ENCODE measurements at regions not wholly inside any gene's neighbourhood (a gene's known extent, or its start where the extent isn't known, plus 50 kb on each side); places are given as distances from the start of the nearest gene placed in this dataset.

- H3K36me3 ChIP-seq (ENCODE audit: control insufficient read depth, insufficient read depth, low read length) = no peaks in the 10 kb centered on the region
- no peaks in the 10 kb centered on the region for H3K4me1 ChIP-seq (ENCODE audit: control insufficient read depth, insufficient read depth, low read length)
- Mint-ChIP-seq H3K27ac (no peak overlapping the region), H3K9me3 (no peaks in the 10 kb centered on the region), H3K36me3 (no peaks in the 10 kb centered on the region), H3K27me3 (ENCODE audit: low read depth in 2 of 2) (peaks cover 19 to 27% of the 10 kb centered on the region in 2 donors), H3K4me1 (no peaks in the 10 kb centered on the region), H3K4me3 (no peak overlapping the region)
- H3K27me3 ChIP-seq (ENCODE audit: control insufficient read depth, insufficient read depth, low read length) = peaks cover 2% of the 10 kb centered on the region
- 94% methylated on average over 2 of the region's 2 CpGs for WGBS (ENCODE audit: insufficient coverage)
- TF ChIP-seq CTCF (IDR thresholded peaks at IDR 0.05) = no peak
- no peak overlapping the region for H3K4me3 ChIP-seq (ENCODE audit: low read length)
- DNase-seq (peak in 1 of 2 donors; percentile 17), ATAC-seq (no peak)
- intact Hi-C loops (cut with micrococcal nuclease) = no loop called here
- H3K27ac ChIP-seq (ENCODE audit: low read length) = no peak overlapping the region
- no peaks in the 10 kb centered on the region for H3K9me3 ChIP-seq (ENCODE audit: control insufficient read depth, insufficient read depth, low read length)
Measured at GRCh38 chr9:88722753-88723152, 187.8 kb downstream of the NXNL2 start.

GRCh38 chr9:88723751-88724150 lies 188.8 kb downstream of the NXNL2 start:
- Histone ChIP-seq H3K36me3 (ENCODE audit: control insufficient read depth, insufficient read depth, low read length) (no peaks in the 10 kb centered on the region), H3K4me1 (ENCODE audit: control insufficient read depth, insufficient read depth, low read length) (no peaks in the 10 kb centered on the region), H3K4me3 (ENCODE audit: low read length) (no peak overlapping the region), H3K27ac (ENCODE audit: low read length) (no peak overlapping the region), H3K27me3 (ENCODE audit: control insufficient read depth, insufficient read depth, low read length) (peaks cover 2% of the 10 kb centered on the region), H3K9me3 (ENCODE audit: control insufficient read depth, insufficient read depth, low read length) (no peaks in the 10 kb centered on the region)
- no peak for DNase-seq
- Mint-ChIP-seq H3K4me3 (no peak overlapping the region), H3K4me1 (no peaks in the 10 kb centered on the region), H3K27me3 (ENCODE audit: low read depth in 2 of 2) (peaks cover 12 to 21% of the 10 kb centered on the region in 2 donors), H3K27ac (no peak overlapping the region), H3K36me3 (no peaks in the 10 kb centered on the region), H3K9me3 (no peaks in the 10 kb centered on the region)
- no peak for TF ChIP-seq CTCF (IDR thresholded peaks at IDR 0.05)
- no peak for ATAC-seq
- intact Hi-C loops (cut with micrococcal nuclease) = no loop called here

GRCh38 chr9:88724331-88724730 lies 189.4 kb downstream of the NXNL2 start:
- intact Hi-C loops (cut with micrococcal nuclease) = no loop called here
- Histone ChIP-seq H3K9me3 (ENCODE audit: control insufficient read depth, insufficient read depth, low read length) (no peaks in the 10 kb centered on the region), H3K4me1 (ENCODE audit: control insufficient read depth, insufficient read depth, low read length) (no peaks in the 10 kb centered on the region), H3K4me3 (ENCODE audit: low read length) (no peak overlapping the region), H3K36me3 (ENCODE audit: control insufficient read depth, insufficient read depth, low read length) (no peaks in the 10 kb centered on the region), H3K27me3 (ENCODE audit: control insufficient read depth, insufficient read depth, low read length) (peaks cover 2% of the 10 kb centered on the region), H3K27ac (ENCODE audit: low read length) (no peak overlapping the region)
- H3K36me3 Mint-ChIP-seq = no peaks in the 10 kb centered on the region
- ATAC-seq = no peak
- no peaks in the 10 kb centered on the region for H3K9me3 Mint-ChIP-seq
- H3K27me3 Mint-ChIP-seq (ENCODE audit: low read depth in 2 of 2) = peaks cover 13 to 20% of the 10 kb centered on the region in 2 donors
- WGBS (ENCODE audit: insufficient coverage) = 65% methylated on average over 5 of the region's 5 CpGs
- no peak for TF ChIP-seq CTCF (IDR thresholded peaks at IDR 0.05)
- no peaks in the 10 kb centered on the region for H3K4me1 Mint-ChIP-seq
- DNase-seq = no peak
- H3K27ac Mint-ChIP-seq = no peak overlapping the region
- no peak overlapping the region for H3K4me3 Mint-ChIP-seq

DNA sequence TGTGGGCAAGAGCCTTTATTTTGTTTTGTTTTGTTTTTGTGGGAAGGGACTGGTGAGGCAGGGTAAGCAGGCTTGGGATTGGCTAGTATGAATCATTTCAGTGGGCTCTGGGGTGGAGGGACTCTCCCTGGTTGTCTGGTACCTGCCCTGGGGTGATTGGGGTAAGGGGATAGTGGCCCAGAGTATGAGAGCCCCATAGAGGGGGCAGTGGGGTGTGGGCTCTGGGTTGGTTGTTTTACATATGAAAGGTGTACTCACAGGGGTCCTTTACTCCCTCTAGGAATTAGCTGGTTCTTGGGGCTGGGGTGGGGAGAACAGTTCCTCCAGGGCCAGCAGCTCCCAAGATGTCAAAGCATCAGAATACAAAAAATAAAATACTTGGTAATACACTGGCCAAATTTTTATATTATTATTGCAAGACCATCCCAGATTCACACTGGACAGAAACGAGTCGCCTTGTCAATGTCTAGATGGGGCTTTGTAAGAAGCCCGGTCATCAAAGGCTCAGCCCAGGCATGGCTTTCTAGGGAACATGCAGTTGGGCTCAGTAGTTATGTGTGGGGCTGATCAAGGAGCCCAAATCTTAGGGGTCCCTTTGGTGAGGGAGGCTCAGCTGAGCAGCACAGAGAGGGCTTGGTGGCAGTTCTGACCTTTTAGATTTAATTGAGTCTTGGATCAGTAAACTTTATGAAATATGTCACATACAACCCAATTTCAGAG lies 190.5 kb downstream of the NXNL2 start:
- Mint-ChIP-seq H3K27me3 (ENCODE audit: low read depth in 2 of 2) (peaks cover 10 to 17% of the 10 kb centered on the region in 2 donors), H3K9me3 (peaks cover 0 to 4% of the 10 kb centered on the region in 2 donors), H3K27ac (no peak overlapping the region), H3K4me1 (no peaks in the 10 kb centered on the region), H3K4me3 (no peak overlapping the region), H3K36me3 (no peaks in the 10 kb centered on the region)
- no peak overlapping the region for H3K27ac ChIP-seq (ENCODE audit: low read length)
- H3K9me3 ChIP-seq (ENCODE audit: control insufficient read depth, insufficient read depth, low read length) = no peaks in the 10 kb centered on the region
- 81% methylated on average over 3 of the region's 3 CpGs for WGBS (ENCODE audit: insufficient coverage)
- no peaks in the 10 kb centered on the region for H3K36me3 ChIP-seq (ENCODE audit: control insufficient read depth, insufficient read depth, low read length)
- no peak for TF ChIP-seq CTCF (IDR thresholded peaks at IDR 0.05)
- no peaks in the 10 kb centered on the region for H3K4me1 ChIP-seq (ENCODE audit: control insufficient read depth, insufficient read depth, low read length)
- intact Hi-C loops (cut with micrococcal nuclease) = no loop called here
- ATAC-seq (no peak), DNase-seq (no peak)
- no peak overlapping the region for H3K4me3 ChIP-seq (ENCODE audit: low read length)
- H3K27me3 ChIP-seq (ENCODE audit: control insufficient read depth, insufficient read depth, low read length) = peaks cover 2% of the 10 kb centered on the region
